ENCODE measurements at regions not wholly inside any gene's neighbourhood (a gene's known extent, or its start where the extent isn't known, plus 50 kb on each side); places are given as distances from the start of the nearest gene placed in this dataset.

DNA sequence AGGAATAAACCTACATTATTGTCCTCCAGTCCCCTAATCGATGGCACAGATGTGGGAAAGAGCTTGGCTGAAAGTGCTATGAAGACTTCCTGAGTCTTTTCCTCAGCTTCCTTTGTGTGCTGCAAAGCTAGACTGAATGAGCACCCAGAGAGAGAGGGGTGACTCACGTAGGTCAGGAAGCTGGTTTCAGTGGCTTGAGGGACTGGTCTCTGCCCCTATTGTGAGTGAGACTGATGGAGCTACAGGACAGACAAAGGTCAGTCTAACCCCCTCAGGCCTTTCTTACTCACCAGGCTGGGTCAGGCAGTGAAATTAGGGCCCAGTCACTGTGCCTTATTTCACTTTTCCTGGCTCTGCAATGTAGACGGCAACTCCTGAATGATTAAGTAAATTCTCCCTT, 171.1 kb upstream of the GRB10 start:
- Histone ChIP-seq H3K27ac (peak overlapping the region; percentile 50 to 84), H3K4me1 (no peaks in the 10 kb centered on the region), H3K4me3 (no peak overlapping the region), H3K36me3 (no peaks in the 10 kb centered on the region), H3K27me3 (no peaks in the 10 kb centered on the region), H3K9me3 (no peaks in the 10 kb centered on the region)
- DNase-seq (ENCODE audit: low spot score in 2 of 2) = no peak
- no peak for TF ChIP-seq POLR2A (IDR thresholded peaks at IDR 0.05)
- no peak for TF ChIP-seq POLR2AphosphoS5 (IDR thresholded peaks at IDR 0.05)
- intact Hi-C loops (cut with DNase I; ENCODE audit: low total_unique reads) = no loop called here

DNA sequence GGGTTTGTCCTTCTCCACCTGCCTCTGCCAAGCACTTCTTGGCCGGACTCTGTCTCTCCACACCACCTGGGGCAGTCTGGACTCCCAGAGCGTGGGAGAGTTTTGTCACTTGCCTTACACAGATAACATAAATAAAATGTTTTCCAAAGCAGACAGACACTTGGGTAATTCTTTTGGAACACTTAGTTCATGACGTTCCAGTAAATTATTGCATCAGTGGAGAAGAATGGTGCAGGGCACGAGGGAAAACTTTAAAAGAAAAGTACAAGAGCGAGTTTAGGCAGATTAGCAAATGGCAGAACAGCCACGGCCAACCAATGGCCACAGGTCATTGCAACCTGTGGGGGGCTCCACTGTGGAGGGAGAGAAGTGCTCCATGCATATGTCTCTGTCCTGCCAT, 170.6 kb upstream of the GRB10 start:
- TF ChIP-seq POLR2A (IDR thresholded peaks at IDR 0.05) = no peak
- TF ChIP-seq POLR2AphosphoS5 (IDR thresholded peaks at IDR 0.05) = no peak
- TF ChIP-seq, protein P1, sequence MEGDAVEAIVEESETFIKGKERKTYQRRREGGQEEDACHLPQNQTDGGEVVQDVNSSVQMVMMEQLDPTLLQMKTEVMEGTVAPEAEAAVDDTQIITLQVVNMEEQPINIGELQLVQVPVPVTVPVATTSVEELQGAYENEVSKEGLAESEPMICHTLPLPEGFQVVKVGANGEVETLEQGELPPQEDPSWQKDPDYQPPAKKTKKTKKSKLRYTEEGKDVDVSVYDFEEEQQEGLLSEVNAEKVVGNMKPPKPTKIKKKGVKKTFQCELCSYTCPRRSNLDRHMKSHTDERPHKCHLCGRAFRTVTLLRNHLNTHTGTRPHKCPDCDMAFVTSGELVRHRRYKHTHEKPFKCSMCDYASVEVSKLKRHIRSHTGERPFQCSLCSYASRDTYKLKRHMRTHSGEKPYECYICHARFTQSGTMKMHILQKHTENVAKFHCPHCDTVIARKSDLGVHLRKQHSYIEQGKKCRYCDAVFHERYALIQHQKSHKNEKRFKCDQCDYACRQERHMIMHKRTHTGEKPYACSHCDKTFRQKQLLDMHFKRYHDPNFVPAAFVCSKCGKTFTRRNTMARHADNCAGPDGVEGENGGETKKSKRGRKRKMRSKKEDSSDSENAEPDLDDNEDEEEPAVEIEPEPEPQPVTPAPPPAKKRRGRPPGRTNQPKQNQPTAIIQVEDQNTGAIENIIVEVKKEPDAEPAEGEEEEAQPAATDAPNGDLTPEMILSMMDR (IDR thresholded peaks at IDR 0.05) = no peak
- Histone ChIP-seq H3K27me3 (no peaks in the 10 kb centered on the region), H3K4me3 (no peak overlapping the region), H3K4me1 (no peaks in the 10 kb centered on the region), H3K9me3 (no peaks in the 10 kb centered on the region), H3K36me3 (no peaks in the 10 kb centered on the region), H3K27ac (peak overlapping the region; percentile 50 to 84)
- intact Hi-C loops (cut with DNase I; ENCODE audit: low total_unique reads) = no loop called here
- DNase-seq (ENCODE audit: low spot score in 2 of 2) = peak in 1 of 2 donors; percentile 68

DNA sequence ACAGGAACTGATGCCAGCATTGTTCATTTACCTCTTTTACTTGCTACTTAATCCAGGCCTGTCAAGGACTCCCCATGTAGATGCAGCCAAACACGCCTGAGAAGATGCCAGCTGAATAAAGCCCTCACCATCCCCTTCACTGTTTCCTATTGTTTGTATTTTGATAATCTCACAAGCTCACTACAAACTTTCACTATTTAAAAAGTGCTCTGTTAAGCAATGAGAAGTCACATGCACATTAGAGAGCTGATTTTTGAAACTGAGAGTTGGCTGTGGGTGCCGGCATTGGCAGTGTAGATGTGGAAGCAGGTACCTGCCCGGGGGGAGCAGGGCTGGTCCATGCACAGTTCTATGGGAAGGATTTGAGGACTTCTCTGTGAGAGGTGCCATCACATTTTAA, 169.8 kb upstream of the GRB10 start:
- H3K27ac ChIP-seq = peak overlapping the region; percentile 50 to 84
- H3K27me3 ChIP-seq = no peaks in the 10 kb centered on the region
- H3K4me1 ChIP-seq = no peaks in the 10 kb centered on the region
- DNase-seq (ENCODE audit: low spot score in 2 of 2) = no peak
- no peaks in the 10 kb centered on the region for H3K36me3 ChIP-seq
- TF ChIP-seq, protein P1 (IDR thresholded peaks at IDR 0.05) = no peak
- TF ChIP-seq POLR2AphosphoS5 (IDR thresholded peaks at IDR 0.05) (no peak), POLR2A (IDR thresholded peaks at IDR 0.05) (no peak)
- no peaks in the 10 kb centered on the region for H3K9me3 ChIP-seq
- intact Hi-C loops (cut with DNase I; ENCODE audit: low total_unique reads) = no loop called here
- no peak overlapping the region for H3K4me3 ChIP-seq

DNA sequence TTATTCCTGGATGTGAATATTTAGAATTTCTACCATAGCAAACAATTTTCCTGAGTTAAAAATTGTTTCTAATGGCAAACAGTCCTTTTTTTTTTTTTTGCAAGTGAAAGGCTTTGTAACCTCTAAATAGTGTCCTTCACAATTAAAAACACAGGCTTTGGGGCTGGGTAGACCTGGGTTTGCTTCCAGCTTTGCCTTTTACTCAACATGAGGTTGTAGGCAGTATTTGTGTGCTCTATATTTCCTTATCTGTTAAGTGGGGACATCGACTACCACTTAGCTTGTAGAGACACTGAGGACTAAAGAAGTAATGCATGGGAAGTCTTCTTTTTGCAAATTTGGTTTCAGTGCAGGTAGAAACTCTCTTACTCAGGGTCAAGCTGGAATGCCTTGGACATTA, 169.4 kb upstream of the GRB10 start:
- Histone ChIP-seq H3K4me3 (no peak overlapping the region), H3K27me3 (no peaks in the 10 kb centered on the region), H3K36me3 (no peaks in the 10 kb centered on the region), H3K27ac (peak overlapping the region; percentile 50 to 84), H3K4me1 (no peaks in the 10 kb centered on the region), H3K9me3 (no peaks in the 10 kb centered on the region)
- intact Hi-C loops (cut with DNase I; ENCODE audit: low total_unique reads) = no loop called here
- DNase-seq (ENCODE audit: low spot score in 2 of 2) = no peak
- TF ChIP-seq, protein P1 (IDR thresholded peaks at IDR 0.05) = no peak
- no peak for TF ChIP-seq POLR2A (IDR thresholded peaks at IDR 0.05)
- TF ChIP-seq POLR2AphosphoS5 (IDR thresholded peaks at IDR 0.05) = no peak

DNA sequence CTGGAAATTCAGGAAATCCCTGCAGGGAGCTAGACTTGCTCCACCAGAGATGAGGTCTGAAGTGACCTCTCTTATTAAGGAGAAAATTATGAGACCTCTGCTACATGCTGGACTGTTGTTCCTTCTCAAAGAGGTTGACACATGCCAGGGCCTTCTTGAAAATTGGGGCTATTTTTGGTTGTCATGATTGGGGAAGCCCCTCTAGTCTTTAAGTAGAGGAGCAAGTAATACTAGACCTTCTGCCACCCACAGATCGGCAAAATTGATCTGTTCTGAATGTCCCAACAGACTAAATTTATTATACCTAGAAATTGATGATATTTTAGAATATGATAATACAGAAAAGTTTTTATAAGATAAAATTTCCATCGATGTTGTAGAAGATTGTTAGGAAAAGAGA, 160.8 kb upstream of the GRB10 start:
- no peaks in the 10 kb centered on the region for H3K4me1 ChIP-seq
- TF ChIP-seq, protein P1 (IDR thresholded peaks at IDR 0.05) = no peak
- TF ChIP-seq POLR2A (IDR thresholded peaks at IDR 0.05) (no peak), POLR2AphosphoS5 (IDR thresholded peaks at IDR 0.05) (no peak)
- no peaks in the 10 kb centered on the region for H3K36me3 ChIP-seq
- intact Hi-C loops (cut with DNase I; ENCODE audit: low total_unique reads) = no loop called here
- H3K9me3 ChIP-seq = no peaks in the 10 kb centered on the region
- DNase-seq (ENCODE audit: low spot score in 2 of 2) = no peak
- no peaks in the 10 kb centered on the region for H3K27me3 ChIP-seq
- no peak overlapping the region for H3K27ac ChIP-seq
- H3K4me3 ChIP-seq = no peak overlapping the region

DNA sequence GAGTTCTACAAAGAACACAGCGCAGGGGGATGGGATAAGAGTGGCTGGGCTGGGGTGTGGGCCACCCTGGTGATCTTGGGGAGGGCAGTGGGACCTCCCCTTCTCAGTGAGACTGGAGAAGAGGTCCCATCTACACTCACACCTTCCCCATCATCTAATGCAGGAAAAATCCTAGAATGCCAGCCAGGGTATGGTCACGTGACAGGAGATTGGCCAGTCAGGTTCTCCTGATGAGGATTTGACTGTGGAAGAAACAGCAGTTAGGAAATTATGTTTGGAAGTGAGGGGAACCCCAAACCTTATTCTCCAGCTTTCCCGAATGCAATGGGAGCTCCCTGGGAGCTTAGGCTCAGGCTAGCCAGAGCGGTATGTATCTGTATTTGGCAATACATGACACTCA, 158.8 kb upstream of the GRB10 start:
- no peaks in the 10 kb centered on the region for H3K9me3 ChIP-seq
- no peaks in the 10 kb centered on the region for H3K27me3 ChIP-seq
- intact Hi-C loops (cut with DNase I; ENCODE audit: low total_unique reads) = no loop called here
- no peak overlapping the region for H3K4me3 ChIP-seq
- no peak for DNase-seq (ENCODE audit: low spot score in 2 of 2)
- TF ChIP-seq, protein P1 (IDR thresholded peaks at IDR 0.05) = no peak
- no peak for TF ChIP-seq POLR2A (IDR thresholded peaks at IDR 0.05)
- TF ChIP-seq POLR2AphosphoS5 (IDR thresholded peaks at IDR 0.05) = no peak
- H3K4me1 ChIP-seq = no peaks in the 10 kb centered on the region
- H3K36me3 ChIP-seq = no peaks in the 10 kb centered on the region
- H3K27ac ChIP-seq = no peak overlapping the region

All from breast epithelium (tissue), 4 donors.